Muscle layer of colon (tissue), 2 donors: ENCODE measurements at regions not wholly inside any gene's neighbourhood (a gene's known extent, or its start where the extent isn't known, plus 50 kb on each side); places are given as distances from the start of the nearest gene placed in this dataset.

Source experiments
- H3K27ac ChIP-seq: one replicate; pipeline ENCODE4 v1.7.0; 2013; ENCODE audit warnings: low read depth, mild to moderate bottlenecking, low read length, moderate library complexity
- H3K27me3 ChIP-seq, 2 donors: one replicate each; pipeline ENCODE4 v1.7.0; 2013; ENCODE audit warnings: low read length in 2 of 2, mild to moderate bottlenecking in 2 of 2; ENCODE audit not compliant: insufficient read depth in 2 of 2, control insufficient read depth in 1 of 2
- H3K36me3 ChIP-seq: one replicate; pipeline ENCODE4 v1.7.0; 2013; ENCODE audit warnings: mild to moderate bottlenecking, low read length; ENCODE audit not compliant: insufficient read depth
- H3K4me1 ChIP-seq: one replicate; pipeline ENCODE4 v1.7.0; 2013; ENCODE audit warnings: mild to moderate bottlenecking, low read length; ENCODE audit not compliant: insufficient read depth
- H3K4me3 ChIP-seq, 2 donors: one replicate each; pipeline ENCODE4 v1.7.0; 2013; ENCODE audit warnings: low read length in 2 of 2, low read depth in 1 of 2, mild to moderate bottlenecking in 1 of 2, moderate library complexity in 1 of 2
- H3K9ac ChIP-seq: one replicate; pipeline ENCODE4 v1.7.0; 2013; ENCODE audit warnings: low read length
- H3K9me3 ChIP-seq: one replicate; pipeline ENCODE4 v1.7.0; 2013; ENCODE audit warnings: mild to moderate bottlenecking, low read length
- donor health status: abdominal sarcoma.
- donor health status: Adenocarcinoma of cecum.

- no peak overlapping the region for H3K27ac ChIP-seq
Measured at GRCh38 chr6:126608681-126609080, 268.8 kb downstream of the CENPW start.

GRCh38 chr6:126614642-126615504 lies 275.0 kb downstream of the CENPW start:
- Histone ChIP-seq H3K27me3 (no peaks in the 10 kb centered on the region), H3K4me3 (no peak overlapping the region), H3K27ac (no peak overlapping the region), H3K9me3 (no peaks in the 10 kb centered on the region), H3K36me3 (no peaks in the 10 kb centered on the region), H3K9ac (no peak overlapping the region), H3K4me1 (no peaks in the 10 kb centered on the region)

More at GRCh38 chr6:126608681-126609080, 268.8 kb downstream of the CENPW start:
- Histone ChIP-seq H3K9me3 (no peaks in the 10 kb centered on the region), H3K36me3 (no peaks in the 10 kb centered on the region), H3K9ac (no peak overlapping the region), H3K27me3 (no peaks in the 10 kb centered on the region), H3K4me3 (no peak overlapping the region), H3K4me1 (no peaks in the 10 kb centered on the region)

GRCh38 chr6:126616866-126617265 lies 277.0 kb downstream of the CENPW start:
- Histone ChIP-seq H3K9ac (no peak overlapping the region), H3K27me3 (no peaks in the 10 kb centered on the region), H3K27ac (no peak overlapping the region), H3K4me1 (no peaks in the 10 kb centered on the region), H3K9me3 (no peaks in the 10 kb centered on the region), H3K36me3 (no peaks in the 10 kb centered on the region), H3K4me3 (no peak overlapping the region)

GRCh38 chr6:126618639-126619343 lies 278.9 kb downstream of the CENPW start:
- Histone ChIP-seq H3K4me3 (no peak overlapping the region), H3K9me3 (no peaks in the 10 kb centered on the region)

GRCh38 chr6:126620719-126621118 lies 280.8 kb downstream of the CENPW start:
- Histone ChIP-seq H3K27ac (no peak overlapping the region), H3K9me3 (no peaks in the 10 kb centered on the region), H3K4me3 (no peak overlapping the region), H3K4me1 (no peaks in the 10 kb centered on the region), H3K27me3 (no peaks in the 10 kb centered on the region), H3K9ac (no peak overlapping the region), H3K36me3 (no peaks in the 10 kb centered on the region)

More at GRCh38 chr6:126618639-126619343, 278.9 kb downstream of the CENPW start:
- Histone ChIP-seq H3K27ac (no peak overlapping the region), H3K4me1 (no peaks in the 10 kb centered on the region), H3K9ac (no peak overlapping the region), H3K36me3 (no peaks in the 10 kb centered on the region), H3K27me3 (no peaks in the 10 kb centered on the region)

- Histone ChIP-seq H3K9ac (no peak overlapping the region), H3K9me3 (no peaks in the 10 kb centered on the region), H3K27ac (no peak overlapping the region), H3K36me3 (no peaks in the 10 kb centered on the region), H3K4me1 (no peaks in the 10 kb centered on the region), H3K4me3 (no peak overlapping the region), H3K27me3 (no peaks in the 10 kb centered on the region)
Measured at GRCh38 chr6:126625019-126625418, 285.1 kb downstream of the CENPW start.

GRCh38 chr6:126628125-126628524 lies 288.2 kb downstream of the CENPW start:
- Histone ChIP-seq H3K9ac (no peak overlapping the region), H3K4me1 (peaks cover 9% of the 10 kb centered on the region), H3K36me3 (no peaks in the 10 kb centered on the region), H3K4me3 (no peak overlapping the region), H3K9me3 (no peaks in the 10 kb centered on the region), H3K27me3 (no peaks in the 10 kb centered on the region), H3K27ac (no peak overlapping the region)

- peaks cover 13% of the 10 kb centered on the region for H3K4me1 ChIP-seq
- H3K27ac ChIP-seq = no peak overlapping the region
- H3K9ac ChIP-seq = no peak overlapping the region
- H3K27me3 ChIP-seq = no peaks in the 10 kb centered on the region
- no peaks in the 10 kb centered on the region for H3K9me3 ChIP-seq
- no peaks in the 10 kb centered on the region for H3K36me3 ChIP-seq
- no peak overlapping the region for H3K4me3 ChIP-seq
Measured at GRCh38 chr6:126631363-126631762, 291.4 kb downstream of the CENPW start.

GRCh38 chr6:126632271-126632670 lies 292.4 kb downstream of the CENPW start:
- Histone ChIP-seq H3K27me3 (no peaks in the 10 kb centered on the region), H3K9ac (no peak overlapping the region), H3K9me3 (no peaks in the 10 kb centered on the region), H3K4me1 (peaks cover 13% of the 10 kb centered on the region), H3K4me3 (no peak overlapping the region), H3K27ac (no peak overlapping the region), H3K36me3 (no peaks in the 10 kb centered on the region)

GRCh38 chr6:126633373-126633772 lies 293.5 kb downstream of the CENPW start:
- H3K4me3 ChIP-seq = no peak overlapping the region
- H3K36me3 ChIP-seq = no peaks in the 10 kb centered on the region
- H3K9me3 ChIP-seq = no peaks in the 10 kb centered on the region
- H3K4me1 ChIP-seq = peaks cover 13% of the 10 kb centered on the region
- H3K27me3 ChIP-seq = no peaks in the 10 kb centered on the region
- no peak overlapping the region for H3K27ac ChIP-seq
- H3K9ac ChIP-seq = no peak overlapping the region

- no peak overlapping the region for H3K27ac ChIP-seq
- no peak overlapping the region for H3K9ac ChIP-seq
- no peaks in the 10 kb centered on the region for H3K9me3 ChIP-seq
- no peak overlapping the region for H3K4me3 ChIP-seq
- H3K36me3 ChIP-seq = no peaks in the 10 kb centered on the region
- H3K4me1 ChIP-seq = no peaks in the 10 kb centered on the region
- H3K27me3 ChIP-seq = no peaks in the 10 kb centered on the region
Measured at GRCh38 chr6:126640356-126640755, 300.4 kb downstream of the CENPW start.
